Brain microvascular endothelial cell (primary cell): ENCODE measurements at regions not wholly inside any gene's neighbourhood (a gene's known extent, or its start where the extent isn't known, plus 50 kb on each side); places are given as distances from the start of the nearest gene placed in this dataset.

Experiments
- DNase-seq: peaks from one replicate; pipeline ENCODE4 v3.0.0-alpha.2; 2020
- H3K27ac ChIP-seq: fragments of 250-450 bp; sonication (Bioruptor Pico); 2 replicates; pipeline ENCODE4 v1.5.1; 2020; ENCODE audit warnings: mild to moderate bottlenecking, moderate library complexity
- H3K27me3 ChIP-seq: fragments of 250-450 bp; sonication (Bioruptor Pico); replicated peaks from 2 replicates; pipeline ENCODE4 v1.5.1; 2020; ENCODE audit warnings: mild to moderate bottlenecking
- H3K36me3 ChIP-seq: fragments of 250-450 bp; sonication (Bioruptor Pico); replicated peaks from 2 replicates; pipeline ENCODE4 v1.5.1; 2020; ENCODE audit warnings: mild to moderate bottlenecking
- H3K4me3 ChIP-seq: 2 replicates; pipeline ENCODE4 v1.5.1; 2011; ENCODE audit warnings: low read depth, mild to moderate bottlenecking, control low read depth, low read length, moderate library complexity
- in situ Hi-C: cut with HindIII; loops from 2 replicates; pipeline ENCODE4 v1.10.0; 2017; ENCODE audit warnings: low sequenced_read_pairs, low pct_ligation_motif_present
- TF ChIP-seq, protein P1 (sequence below): IDR thresholded peaks from 2 replicates; pipeline ENCODE4 v1.5.1; 2011; ENCODE audit warnings: low read depth, mild to moderate bottlenecking, moderate library complexity, low read length, control low read depth, inconsistent platforms; ENCODE audit errors: missing control alignments

DNA sequence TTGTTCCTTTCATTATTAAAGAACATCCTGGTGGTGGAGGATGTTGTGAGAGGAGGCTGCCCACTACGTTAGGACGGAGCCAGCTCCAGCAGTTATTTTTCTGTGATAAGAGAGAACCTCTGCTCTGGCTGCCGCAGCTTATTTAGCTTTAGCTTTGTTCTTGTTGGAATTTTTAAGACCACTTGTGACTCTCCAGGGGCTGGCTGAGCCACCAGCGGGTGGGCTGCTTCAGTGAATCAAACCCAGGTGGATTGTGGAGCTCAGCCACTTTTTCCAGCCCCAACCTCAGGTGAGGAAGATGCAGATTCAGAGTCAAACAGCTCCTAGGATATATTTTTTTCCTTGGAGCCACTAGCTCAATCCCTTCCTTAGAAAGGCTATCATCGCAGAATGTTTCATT is 83.1 kb upstream of the CTTNBP2NL start:
- H3K27ac ChIP-seq: no peak overlapping the region
- in situ Hi-C loops: no loop called here
- no peaks in the 10 kb centered on the region for H3K36me3 ChIP-seq
- peaks cover 3% of the 10 kb centered on the region for H3K27me3 ChIP-seq
- H3K4me3 ChIP-seq: no peak overlapping the region
- no peak for DNase-seq
- TF ChIP-seq, protein P1, sequence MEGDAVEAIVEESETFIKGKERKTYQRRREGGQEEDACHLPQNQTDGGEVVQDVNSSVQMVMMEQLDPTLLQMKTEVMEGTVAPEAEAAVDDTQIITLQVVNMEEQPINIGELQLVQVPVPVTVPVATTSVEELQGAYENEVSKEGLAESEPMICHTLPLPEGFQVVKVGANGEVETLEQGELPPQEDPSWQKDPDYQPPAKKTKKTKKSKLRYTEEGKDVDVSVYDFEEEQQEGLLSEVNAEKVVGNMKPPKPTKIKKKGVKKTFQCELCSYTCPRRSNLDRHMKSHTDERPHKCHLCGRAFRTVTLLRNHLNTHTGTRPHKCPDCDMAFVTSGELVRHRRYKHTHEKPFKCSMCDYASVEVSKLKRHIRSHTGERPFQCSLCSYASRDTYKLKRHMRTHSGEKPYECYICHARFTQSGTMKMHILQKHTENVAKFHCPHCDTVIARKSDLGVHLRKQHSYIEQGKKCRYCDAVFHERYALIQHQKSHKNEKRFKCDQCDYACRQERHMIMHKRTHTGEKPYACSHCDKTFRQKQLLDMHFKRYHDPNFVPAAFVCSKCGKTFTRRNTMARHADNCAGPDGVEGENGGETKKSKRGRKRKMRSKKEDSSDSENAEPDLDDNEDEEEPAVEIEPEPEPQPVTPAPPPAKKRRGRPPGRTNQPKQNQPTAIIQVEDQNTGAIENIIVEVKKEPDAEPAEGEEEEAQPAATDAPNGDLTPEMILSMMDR: no peak

GRCh38 chr1:112316254-112316913 is 79.6 kb upstream of the CTTNBP2NL start:
- TF ChIP-seq, protein P1: no peak
- in situ Hi-C loops: no loop called here
- no peaks in the 10 kb centered on the region for H3K27me3 ChIP-seq
- no peak overlapping the region for H3K4me3 ChIP-seq
- no peak for DNase-seq
- no peaks in the 10 kb centered on the region for H3K36me3 ChIP-seq
- H3K27ac ChIP-seq: no peak overlapping the region

DNA sequence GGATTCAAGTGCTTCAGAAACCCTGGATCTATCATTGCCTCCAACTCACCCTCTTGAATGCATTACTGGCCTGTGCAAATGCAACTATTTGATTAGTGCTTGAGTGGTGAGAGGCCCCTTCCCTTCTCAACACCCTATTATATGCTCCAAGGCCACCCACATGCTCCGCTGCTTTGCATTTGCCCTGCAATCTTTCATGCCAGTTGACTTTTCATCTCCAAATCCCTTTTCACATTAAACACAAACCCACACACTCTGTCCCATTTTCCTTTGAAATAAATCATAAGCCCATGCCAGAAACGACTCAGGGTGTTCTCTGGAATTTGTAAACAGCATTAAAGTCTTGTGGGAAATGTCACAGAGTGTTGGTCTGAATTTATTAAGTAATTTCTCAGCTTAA is 78.9 kb upstream of the CTTNBP2NL start:
- in situ Hi-C loops: no loop called here
- TF ChIP-seq, protein P1: no peak
- H3K36me3 ChIP-seq: no peaks in the 10 kb centered on the region
- DNase-seq: no peak
- H3K27me3 ChIP-seq: no peaks in the 10 kb centered on the region
- H3K4me3 ChIP-seq: no peak overlapping the region
- no peak overlapping the region for H3K27ac ChIP-seq

- DNase-seq: no peak
- TF ChIP-seq, protein P1: no peak
- Histone ChIP-seq H3K36me3 (no peaks in the 10 kb centered on the region), H3K27ac (no peak overlapping the region), H3K4me3 (no peak overlapping the region), H3K27me3 (no peaks in the 10 kb centered on the region)
- in situ Hi-C loops: no loop called here
Measured at GRCh38 chr1:112317611-112318062, 78.4 kb upstream of the CTTNBP2NL start.

DNA sequence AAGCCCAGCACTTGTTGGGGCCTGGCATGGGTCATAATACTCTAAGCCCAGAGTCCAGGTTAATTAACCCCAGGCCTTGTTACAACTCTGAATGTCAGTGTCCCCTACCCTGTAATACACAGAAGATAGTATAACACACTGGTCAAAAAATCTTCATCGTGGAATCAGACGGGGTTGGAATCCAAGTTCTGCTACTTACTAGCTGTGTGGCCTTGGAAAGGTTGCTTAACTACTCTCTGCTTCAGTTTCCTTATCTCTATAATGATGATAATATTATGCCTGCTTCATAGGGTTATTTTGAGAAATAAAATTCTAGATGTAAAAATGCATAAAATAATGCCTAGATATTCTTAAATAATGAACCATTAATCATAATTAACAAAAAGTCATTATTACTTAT is 77.8 kb upstream of the CTTNBP2NL start:
- Histone ChIP-seq H3K36me3 (no peaks in the 10 kb centered on the region), H3K4me3 (no peak overlapping the region), H3K27me3 (peaks cover 2% of the 10 kb centered on the region), H3K27ac (no peak overlapping the region)
- no peak for DNase-seq
- in situ Hi-C loops: no loop called here
- TF ChIP-seq, protein P1: no peak
